ENCODE measurements at regions not wholly inside any gene's neighbourhood (a gene's known extent, or its start where the extent isn't known, plus 50 kb on each side); places are given as distances from the start of the nearest gene placed in this dataset.
"Not testable (repeated sequence)": the region's sequence is repeated elsewhere in the genome, so short reads cannot be mapped to it uniquely, and the experiment has no call there.

DNA sequence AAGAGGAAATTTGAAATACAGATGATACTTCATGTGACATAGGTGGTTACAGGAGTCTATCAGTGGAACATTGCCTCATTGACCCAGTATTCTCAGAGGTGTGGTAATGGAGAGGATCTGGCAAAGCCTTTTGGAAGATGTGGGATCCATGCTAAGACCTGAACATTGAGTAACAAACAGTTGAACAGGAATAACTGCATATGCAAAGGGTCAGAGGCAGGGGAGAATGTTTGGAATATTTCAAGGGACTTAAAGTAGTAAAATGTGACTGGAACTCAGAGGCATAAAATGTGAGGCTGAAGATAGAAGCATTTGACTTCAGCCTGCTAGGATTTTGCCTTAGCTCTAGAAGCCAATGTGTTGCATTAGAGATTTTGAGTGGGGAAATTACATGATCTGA is 300.2 kb upstream of the ETAA1 start:
- no peak for DNase-seq (ENCODE audit: low read depth)

DNA sequence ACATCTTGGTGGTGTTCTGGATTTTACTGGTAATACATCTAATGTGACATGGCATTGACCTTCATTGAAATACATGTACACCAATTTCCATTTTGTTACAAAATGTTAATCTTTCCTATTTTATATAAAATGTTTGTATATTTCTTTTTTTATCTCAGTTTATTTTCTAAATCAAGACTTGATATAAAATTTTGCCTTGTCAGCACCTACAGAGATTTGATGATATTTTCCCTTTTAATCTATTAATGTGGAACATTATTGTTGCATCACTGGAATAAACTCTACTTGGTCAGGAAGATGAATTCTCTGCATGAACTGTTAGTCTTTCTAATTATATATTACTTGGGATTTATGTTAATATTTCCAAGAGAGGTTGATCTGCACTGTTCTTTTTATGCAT is 294.0 kb upstream of the ETAA1 start:
- no peak for DNase-seq (ENCODE audit: low read depth)

DNA sequence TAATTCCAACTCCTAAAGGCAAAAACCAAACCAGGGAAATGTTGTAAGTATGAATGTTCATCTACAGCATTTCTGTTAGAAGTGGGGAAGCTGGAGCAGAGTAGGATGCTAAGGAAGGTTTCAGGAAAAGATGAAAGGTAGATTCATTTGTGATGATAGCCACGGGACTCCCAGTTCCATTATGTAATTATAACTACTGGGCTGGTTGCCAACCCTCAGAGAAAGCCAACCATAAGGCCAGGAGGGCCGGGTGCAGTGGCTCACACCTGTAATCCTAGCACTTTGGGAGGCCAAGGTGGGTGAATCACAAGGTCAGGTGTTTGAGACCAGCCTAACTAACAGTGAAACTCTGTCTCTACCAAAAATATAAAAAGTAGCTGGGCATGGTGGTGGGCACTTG is 288.9 kb upstream of the ETAA1 start:
- no peak for DNase-seq (ENCODE audit: low read depth)

DNA sequence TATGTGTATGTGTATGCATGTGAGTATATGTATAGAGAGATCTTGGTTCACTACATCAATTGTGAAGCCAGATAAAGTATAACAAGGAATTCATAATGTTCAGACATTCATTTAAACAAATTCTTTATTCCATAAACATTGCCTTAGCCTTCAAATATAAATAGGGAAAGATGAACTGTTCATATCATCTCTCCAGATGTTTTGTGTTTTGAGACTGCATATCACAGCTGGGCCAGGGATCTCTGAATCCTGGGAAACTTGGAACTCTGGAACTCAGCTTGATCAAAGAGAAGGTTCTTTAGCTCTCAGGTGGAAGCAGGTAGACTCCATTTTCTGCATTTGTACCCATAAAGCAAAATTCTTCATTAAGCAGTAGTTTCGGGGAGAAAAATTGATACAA is 272.6 kb upstream of the ETAA1 start:
- DNase-seq (ENCODE audit: low read depth): no peak

DNA sequence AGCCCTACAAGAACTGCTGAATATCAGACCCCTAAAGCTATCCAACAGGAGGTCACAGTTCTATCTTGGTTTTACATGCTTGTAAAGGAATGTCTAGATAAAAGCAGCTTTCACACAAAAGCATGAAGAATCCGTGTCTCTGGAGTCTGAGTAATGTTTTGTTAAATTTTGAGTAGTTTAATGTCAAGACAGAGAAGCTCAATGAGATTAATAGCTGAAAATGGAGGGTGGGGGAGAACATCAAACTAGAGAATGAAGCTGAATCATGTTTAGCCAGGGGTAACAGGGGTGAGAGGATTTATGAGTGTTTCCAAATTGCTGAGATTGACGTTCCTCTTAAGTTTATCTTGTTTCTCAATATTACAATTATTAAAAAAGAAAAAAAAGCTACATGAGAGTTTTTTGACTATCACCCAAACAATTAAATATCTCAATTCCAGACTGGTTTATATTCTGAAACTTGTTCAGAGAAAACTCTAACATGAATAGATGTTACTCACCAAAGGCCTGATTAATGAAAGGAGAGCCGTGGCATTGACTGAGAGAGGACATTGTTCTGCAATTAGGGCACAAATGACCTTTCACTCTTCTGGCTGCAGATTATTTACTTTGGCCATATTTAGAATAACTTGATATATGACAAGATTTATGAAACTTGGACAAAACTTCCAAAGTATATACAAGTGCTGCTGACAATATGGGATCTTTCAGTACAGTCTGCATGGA is 266.4 kb upstream of the ETAA1 start:
- no peak for DNase-seq (ENCODE audit: low read depth)

DNA sequence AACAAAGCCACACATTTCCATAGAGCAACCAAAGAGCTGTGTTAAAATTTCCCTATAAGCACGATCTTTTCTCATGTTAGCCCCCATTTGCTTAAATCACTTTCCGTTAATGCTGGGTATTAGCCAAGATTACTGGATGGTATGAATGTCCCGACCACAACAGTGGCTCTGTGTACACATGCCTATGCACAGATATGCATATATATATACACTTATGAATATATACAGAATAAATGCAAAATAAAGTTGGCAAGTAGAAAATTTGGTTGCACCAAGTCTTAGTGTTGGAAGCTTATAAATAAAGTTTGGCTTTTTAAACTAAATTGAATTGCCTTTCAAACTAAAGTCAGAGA is 265.9 kb upstream of the ETAA1 start:
- no peak for DNase-seq (ENCODE audit: low read depth)

DNA sequence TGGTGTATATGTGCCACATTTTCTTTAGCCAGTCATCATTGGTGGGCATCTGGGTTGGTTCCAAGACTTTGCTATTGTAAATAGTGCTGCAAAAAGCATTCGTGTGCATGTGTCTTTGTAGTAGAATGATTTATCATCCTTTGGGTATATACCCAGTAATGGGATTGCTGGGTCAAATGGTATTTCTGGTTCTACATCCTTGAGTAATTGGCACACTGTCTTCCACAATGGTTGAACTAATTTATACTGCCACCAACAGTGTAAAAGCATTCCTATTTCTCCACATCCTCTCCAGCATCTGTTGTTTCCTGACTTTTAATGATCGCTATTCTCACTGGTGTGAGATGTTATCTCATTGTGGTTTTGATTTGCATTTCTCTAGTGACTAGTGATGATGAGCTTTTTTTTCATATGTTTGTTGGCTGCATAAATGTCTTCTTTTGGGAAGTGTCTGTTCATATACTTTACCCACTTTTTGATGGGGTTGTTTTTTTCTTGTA is 264.6 kb upstream of the ETAA1 start:
- DNase-seq (ENCODE audit: low read depth): not testable (repeated sequence)

DNA sequence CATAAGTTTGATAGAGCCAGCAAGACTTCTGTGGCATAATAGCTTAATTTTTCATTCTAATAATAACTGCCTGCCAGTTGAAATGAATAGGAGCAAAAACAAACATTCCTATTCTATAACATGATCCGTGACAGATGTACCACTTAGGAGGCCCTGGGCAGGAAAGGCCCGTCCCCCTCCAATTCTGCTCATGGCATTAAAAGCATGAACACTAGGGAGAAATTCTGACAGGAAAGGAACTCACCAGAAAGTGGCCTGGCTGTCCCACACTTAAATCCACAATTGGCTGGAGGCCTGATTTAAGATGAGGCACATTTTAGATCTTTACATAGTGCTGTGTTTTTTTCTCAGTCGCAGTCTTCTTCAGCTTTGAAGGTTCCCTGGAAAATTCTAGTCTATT is 261.9 kb upstream of the ETAA1 start:
- no peak for DNase-seq (ENCODE audit: low read depth)

DNA sequence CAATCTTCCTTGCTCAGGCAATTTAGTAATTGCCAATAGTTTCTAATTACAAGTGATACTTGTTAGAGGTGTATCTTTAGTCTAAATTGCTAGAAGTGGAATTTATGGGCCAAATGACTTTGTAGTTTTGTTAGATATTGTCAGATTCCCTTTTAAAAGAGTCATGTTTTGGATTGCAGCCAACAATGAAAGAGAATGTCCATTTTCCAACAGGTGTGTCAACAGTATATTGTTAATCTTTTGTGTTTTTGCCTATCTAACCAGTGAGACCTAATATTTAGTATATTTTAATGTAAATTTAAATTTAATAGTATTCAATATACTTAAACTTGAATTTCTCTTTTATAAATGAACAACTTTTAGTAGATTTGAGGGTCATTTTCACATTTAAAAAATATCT is 259.4 kb upstream of the ETAA1 start:
- DNase-seq (ENCODE audit: low read depth): no peak

DNA sequence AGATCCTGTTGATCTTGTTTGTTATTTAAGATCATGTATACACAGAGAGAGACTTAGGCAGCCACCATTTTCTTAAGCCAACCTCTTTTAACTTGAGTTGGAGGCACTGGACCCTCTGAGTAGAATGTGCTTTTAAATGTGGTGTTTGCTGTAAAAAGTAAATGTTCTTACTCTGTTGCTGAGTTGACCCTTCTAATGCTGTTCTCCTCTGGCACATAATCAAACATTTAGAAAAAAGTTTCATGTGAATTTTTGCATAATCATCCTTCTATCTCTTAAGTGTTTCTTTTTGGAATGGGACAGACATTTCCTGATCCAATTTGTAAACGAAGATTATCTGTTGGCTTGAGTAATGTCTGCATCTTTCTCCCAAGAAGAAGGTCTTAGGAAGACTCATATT is 255.1 kb upstream of the ETAA1 start:
- DNase-seq (ENCODE audit: low read depth): no peak

DNA sequence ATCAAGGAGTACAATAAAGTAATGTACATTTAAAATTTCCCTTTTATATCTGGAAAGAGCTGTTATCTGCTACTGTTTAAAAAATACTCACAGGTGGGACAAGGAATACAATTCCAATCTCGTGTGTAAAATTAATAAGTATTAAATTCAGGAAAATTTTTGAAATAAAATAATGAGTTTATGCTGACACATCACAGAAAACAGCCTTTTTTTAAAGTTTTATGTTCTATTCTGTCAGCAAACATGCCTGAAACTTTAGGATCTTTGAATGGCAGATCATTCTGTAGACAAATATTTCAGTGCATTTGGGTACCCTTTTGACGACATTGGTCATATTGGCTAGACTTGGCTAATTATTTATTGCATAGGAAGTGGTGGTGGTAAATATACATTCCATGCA is 254.4 kb upstream of the ETAA1 start:
- DNase-seq (ENCODE audit: low read depth): no peak

DNA sequence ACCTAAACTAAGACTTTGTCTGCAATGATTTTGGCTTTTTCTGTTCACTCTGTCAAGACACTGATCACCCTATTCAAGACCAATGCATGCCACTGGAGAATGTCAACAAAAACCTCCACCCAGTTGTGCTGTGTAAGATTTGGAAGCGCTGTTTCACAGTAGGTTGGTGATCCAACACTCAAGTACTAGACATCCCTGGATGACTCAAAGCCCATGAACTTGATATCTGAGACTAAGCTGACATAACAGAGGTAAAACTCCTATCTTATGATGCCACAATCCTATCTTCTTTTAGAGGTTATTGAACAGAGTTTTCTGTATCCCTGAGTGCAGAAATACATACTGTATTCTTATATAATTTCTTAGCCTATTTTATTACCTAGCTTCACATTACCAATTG is 251.3 kb upstream of the ETAA1 start:
- DNase-seq (ENCODE audit: low read depth): no peak

DNA sequence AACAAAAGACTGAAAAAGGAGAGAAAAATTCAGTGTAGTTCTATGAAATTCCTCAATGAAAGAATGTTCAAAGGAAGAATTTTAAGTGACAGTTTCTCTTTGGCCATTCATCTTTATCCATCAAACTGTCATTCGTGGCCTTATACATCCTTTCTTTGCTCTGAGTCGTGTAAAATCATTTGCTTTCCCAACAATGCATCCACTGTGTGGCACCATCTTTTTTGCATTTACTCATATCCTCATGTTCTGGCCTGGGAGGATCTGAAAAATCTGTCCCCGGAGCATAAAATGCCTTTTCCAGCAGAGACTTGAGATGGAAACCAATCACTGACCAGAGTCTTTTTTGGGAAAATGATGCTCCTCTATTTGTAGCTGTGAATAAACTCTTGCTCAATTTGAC is 240.3 kb upstream of the ETAA1 start:
- no peak for DNase-seq (ENCODE audit: low read depth)

DNA sequence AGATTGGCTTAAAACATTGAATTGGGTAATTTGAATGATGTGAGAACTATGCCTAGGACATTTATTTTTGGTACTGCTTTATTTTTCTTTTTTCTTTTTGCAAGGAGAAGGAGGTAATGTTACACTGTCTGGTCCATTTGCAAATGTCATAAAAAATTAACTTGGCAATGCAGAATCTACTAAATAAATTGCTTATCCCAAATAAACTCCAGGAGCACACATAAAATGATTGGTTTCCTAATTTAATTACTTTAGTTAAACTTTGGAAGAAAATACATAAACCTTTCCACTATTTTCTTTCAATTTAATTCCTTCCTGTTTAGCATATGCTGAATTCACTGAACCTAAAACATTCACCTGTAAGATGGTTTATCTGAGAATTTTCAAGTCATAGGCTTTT is 238.4 kb upstream of the ETAA1 start:
- DNase-seq (ENCODE audit: low read depth): no peak

DNA sequence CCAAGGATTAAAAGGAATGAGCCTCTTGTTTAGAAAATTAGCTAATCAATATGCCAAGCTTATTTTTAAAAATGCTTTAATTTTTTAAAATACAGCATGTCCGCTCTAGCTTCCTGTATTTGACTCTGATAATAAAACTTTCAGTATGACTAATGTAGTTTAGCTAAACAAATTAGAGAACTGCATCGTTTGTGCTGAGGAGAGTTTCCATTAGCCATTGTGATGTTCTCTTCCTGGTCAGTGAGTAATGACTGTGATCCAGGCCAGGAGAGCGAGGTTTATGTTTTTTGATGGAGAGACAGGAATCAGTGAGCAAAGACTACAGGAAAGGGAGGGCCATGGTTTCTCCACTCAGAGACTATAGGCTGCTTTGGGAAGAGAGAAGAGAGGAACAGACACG is 237.2 kb upstream of the ETAA1 start:
- DNase-seq (ENCODE audit: low read depth): no peak

DNA sequence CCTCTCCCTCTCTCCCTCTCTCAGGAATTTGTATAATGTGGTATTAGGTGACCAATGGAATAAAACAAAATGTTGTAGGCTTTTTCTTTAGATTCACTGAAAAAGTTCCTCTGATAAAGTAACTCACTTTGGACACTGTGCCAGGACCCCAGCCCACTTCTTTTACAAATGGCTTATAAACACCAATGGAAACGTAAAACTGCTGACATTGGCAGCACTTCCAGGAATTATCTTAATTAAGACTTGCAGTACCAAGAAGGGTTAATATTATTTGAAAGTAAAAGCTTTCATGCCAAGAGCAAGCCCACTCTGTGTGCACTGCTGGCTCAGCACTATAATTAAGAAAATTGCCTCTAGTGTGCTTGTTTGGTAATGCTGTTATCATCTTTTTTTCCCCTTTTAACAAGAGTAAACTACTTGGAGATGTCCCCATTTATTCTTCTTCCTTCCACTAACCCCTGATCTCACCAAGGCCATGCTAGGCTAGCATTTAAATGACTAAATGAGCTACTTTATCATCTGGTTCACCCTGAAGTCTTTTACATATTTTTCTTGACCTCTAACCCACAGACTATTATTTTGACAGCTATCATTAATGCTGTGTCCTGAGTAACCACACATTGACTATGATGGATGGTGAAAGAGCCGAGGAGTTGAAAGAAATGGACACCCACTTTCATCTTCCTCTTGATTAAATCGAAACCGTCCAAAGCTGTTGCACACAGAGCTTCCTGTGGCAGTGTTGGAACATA is 232.2 kb upstream of the ETAA1 start:
- DNase-seq (ENCODE audit: low read depth): no peak

DNA sequence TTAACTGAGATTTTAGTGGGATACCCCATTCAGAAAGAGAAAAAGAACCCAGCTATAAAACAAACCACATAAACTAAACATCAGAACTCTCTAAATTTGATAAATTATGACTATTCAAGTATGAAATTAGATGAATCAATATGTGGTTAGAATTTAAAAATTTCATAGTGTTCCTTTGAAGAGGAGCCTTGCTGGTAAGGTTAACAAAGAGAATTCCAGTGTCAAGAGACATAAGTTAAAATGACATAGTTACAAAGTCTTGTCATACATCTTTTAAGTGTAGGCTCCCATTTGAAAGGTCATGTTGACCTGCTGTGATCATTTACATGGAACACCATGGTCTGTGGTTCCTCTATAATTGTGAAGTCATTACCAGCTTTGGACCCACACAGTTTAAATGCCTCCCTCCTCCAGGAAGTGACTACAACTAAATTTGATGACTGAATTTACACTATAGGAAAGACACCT is 231.6 kb upstream of the ETAA1 start:
- no peak for DNase-seq (ENCODE audit: low read depth)

DNA sequence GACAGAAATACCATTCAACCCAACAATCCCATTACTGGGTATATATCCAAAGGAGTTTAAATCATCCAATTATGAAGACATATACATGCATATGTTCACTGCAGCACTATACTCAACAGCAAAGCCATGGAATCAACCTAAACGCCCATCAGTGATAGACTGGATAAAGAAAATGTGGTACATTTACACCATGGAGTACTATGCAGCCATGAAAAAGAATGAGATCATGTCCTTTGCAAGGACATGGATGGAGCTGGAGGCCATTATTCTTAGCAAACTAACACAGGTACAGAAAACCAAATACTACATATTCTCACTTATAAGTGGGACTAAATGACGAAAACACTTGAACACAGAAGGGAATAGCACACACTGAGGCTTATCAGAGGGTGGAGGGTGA is 230.6 kb upstream of the ETAA1 start:
- DNase-seq (ENCODE audit: low read depth): not testable (repeated sequence)

DNA sequence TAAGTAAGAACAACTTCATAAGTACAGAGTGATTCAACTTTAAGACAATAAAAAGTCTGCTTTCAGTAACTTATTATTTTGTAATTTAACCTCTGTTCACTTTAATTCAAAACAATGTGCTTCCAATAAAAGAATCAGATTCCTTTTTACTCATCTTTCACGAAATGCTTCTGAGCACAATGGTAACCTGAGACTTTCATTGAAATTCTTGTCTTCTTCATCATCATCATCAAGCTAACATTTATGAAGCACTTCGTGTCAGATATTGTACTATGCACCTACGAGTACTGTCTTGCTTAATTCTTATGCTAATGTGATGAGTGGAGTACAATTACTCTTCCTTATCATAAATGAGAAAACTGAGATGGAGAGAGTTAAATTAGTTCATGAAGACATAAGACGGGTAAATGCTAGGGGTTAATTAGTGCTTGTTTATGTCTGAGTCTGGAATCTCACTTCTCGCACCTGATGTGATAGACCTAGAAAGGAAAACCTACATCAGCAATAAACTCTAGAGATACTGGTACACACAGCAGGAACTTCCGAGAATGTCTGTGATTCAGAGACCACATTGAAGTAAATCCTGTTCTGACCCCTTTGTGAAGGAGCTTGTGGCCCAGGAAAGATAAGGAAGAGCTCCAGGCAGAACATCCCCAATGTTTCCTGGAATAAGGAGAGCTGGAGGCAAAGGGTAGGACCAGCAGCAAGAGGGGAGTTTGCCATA is 227.6 kb upstream of the ETAA1 start:
- no peak for DNase-seq (ENCODE audit: low read depth)

DNA sequence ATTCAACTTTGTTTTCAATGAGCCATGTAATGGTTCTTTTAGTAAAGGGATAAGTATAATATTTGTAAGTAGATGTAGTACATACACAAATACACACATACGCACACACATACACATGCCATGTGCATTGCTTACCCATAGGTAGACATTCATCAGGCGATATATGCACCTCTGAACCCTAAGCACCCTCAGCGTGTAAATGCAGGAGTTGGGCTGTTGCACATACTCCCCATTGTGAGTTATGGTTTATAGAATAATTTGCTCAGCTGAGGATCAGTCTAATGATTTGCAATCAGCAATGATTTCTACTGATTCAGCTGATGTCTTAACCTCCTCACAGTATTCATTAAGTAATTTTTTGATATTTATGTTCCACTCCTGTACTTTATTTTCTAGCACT is 217.6 kb upstream of the ETAA1 start:
- DNase-seq (ENCODE audit: low read depth): no peak

DNA sequence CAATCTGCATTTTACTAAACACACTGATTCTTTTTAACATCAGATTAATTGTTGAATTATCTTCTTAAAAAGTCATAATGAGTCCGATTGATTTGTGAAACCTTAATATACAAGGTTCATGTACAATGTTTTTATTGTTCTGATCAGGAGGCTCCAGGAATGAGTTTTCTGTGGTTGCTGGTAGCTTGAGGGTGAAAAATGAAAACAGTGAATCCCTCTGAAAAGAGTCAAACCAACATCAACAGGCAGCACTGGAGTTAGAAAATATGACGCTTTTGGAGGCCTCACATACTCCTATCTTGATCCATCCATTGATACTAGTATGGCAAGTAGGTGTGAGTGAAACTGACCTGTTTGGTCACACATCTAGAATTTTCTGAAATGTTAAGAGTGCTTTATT is 216.3 kb upstream of the ETAA1 start:
- no peak for DNase-seq (ENCODE audit: low read depth)

DNA sequence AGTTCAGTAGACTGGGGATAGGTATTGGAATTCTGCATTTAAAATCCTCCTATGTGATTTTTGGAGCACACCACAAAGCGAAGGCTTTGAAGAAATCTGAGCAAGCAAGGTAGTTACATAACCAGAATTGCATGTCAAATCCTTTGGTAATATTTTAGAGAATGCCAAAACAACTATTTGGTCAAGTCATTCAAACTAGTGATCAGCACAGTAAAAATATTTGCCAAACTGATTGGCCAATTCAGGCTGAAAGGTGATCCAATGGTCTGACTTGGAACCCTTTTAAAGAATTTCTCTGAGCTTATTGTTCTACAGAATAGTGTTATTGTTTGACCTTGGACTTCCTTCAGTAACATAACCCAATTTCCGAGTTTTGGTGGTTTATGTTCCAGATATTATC is 214.2 kb upstream of the ETAA1 start:
- DNase-seq (ENCODE audit: low read depth): no peak

DNA sequence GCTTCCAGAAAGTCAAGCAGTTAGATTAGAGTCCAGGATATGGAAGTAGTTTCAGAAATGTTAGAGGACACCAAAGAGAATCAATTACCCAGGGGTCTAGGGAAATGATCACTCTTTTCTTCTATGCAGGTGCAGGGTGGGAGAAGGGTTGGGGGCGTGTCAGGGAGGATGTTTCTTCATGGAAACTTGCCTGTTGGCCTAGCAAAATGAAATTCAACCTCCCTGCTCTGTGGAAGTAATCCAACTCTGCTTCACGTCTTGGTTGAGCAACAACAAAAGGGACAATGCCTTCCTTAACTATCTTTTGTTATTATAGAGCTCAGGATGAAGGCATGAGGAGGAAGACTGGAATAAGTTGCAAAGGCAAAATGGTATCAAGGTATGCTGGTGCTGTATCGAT is 210.8 kb upstream of the ETAA1 start:
- no peak for DNase-seq (ENCODE audit: low read depth)
